GM12891 (cell line): ENCODE measurements at regions not wholly inside any gene's neighbourhood (a gene's known extent, or its start where the extent isn't known, plus 50 kb on each side); places are given as distances from the start of the nearest gene placed in this dataset.

ENCODE experiments used
- POLR2A ChIP-seq: IDR thresholded peaks from 2 replicates; pipeline ENCODE4 v1.6.1; 2011; ENCODE audit warnings: low read depth, low read length, control low read depth
- POU2F2 ChIP-seq: IDR thresholded peaks from 2 replicates; pipeline ENCODE4 v1.6.1; 2011; ENCODE audit warnings: low read depth, mild to moderate bottlenecking, control low read depth, low read length, moderate library complexity

- TF ChIP-seq POLR2A (no peak), POU2F2 (no peak)
These were observed 404.5 kb upstream of the ASIC2 start for GRCh38 chr17:33697557-33697956.
